ENCODE measurements at regions not wholly inside any gene's neighbourhood (a gene's known extent, or its start where the extent isn't known, plus 50 kb on each side); places are given as distances from the start of the nearest gene placed in this dataset.
A peak's percentile ranks its signal among the peaks of the same experiment; 100 is the strongest.

GRCh38 chr2:22221006-22221405 lies 1097.2 kb downstream of the TDRD15 start:
- CTCF ChIA-PET, result no interaction called here
- no peak for DNase-seq (ENCODE audit: extremely low spot score)
- TF ChIP-seq ARNT (IDR thresholded peaks at IDR 0.05), result no peak
- TF ChIP-seq CTBP1 (IDR thresholded peaks at IDR 0.05; ENCODE audit: borderline replicate concordance), result no peak
- TF ChIP-seq NFRKB (IDR thresholded peaks at IDR 0.05), result no peak
- TF ChIP-seq L3MBTL2 (conservative IDR thresholded peaks at IDR 0.05), result no peak
- TF ChIP-seq SUZ12 (IDR thresholded peaks at IDR 0.05), result no peak
- TF ChIP-seq PKNOX1 (IDR thresholded peaks at IDR 0.05), result no peak
- no peak for TF ChIP-seq FOXK2 (IDR thresholded peaks at IDR 0.05)
- TF ChIP-seq BHLHE40 (IDR thresholded peaks at IDR 0.05; ENCODE audit: borderline replicate concordance), result no peak
- POLR2A ChIA-PET, result no interaction called here

- CTCF ChIA-PET, result no interaction called here
- no peak for DNase-seq (ENCODE audit: extremely low spot score)
- POLR2A ChIA-PET, result no interaction called here
- TF ChIP-seq SP1 (IDR thresholded peaks at IDR 0.05), result no peak
- TF ChIP-seq TARDBP (IDR thresholded peaks at IDR 0.05), result no peak
- no peak for TF ChIP-seq LEF1 (IDR thresholded peaks at IDR 0.05; ENCODE audit: borderline replicate concordance)
- no peak for TF ChIP-seq L3MBTL2 (conservative IDR thresholded peaks at IDR 0.05)
- peak; percentile 72 for TF ChIP-seq ELF4 (IDR thresholded peaks at IDR 0.05)
These were observed 1115.2 kb downstream of the TDRD15 start for GRCh38 chr2:22238967-22239366.

- POLR2A ChIA-PET, result no interaction called here
These were observed 1123.7 kb downstream of the TDRD15 start for GRCh38 chr2:22247466-22247865.

GRCh38 chr2:22248851-22249250 lies 1125.1 kb downstream of the TDRD15 start:
- CTCF ChIA-PET, result no interaction called here
- no peak for DNase-seq (ENCODE audit: extremely low spot score)
- POLR2A ChIA-PET, result no interaction called here
- TF ChIP-seq CTBP1 (IDR thresholded peaks at IDR 0.05; ENCODE audit: borderline replicate concordance), result no peak
- no peak for TF ChIP-seq LEF1 (IDR thresholded peaks at IDR 0.05; ENCODE audit: borderline replicate concordance)
- TF ChIP-seq HDGF (IDR thresholded peaks at IDR 0.05; ENCODE audit: borderline replicate concordance), result no peak
- no peak for TF ChIP-seq NFRKB (IDR thresholded peaks at IDR 0.05)
- TF ChIP-seq ZNF384 (IDR thresholded peaks at IDR 0.05), result no peak
- TF ChIP-seq FOXK2 (IDR thresholded peaks at IDR 0.05), result no peak
- no peak for TF ChIP-seq PKNOX1 (IDR thresholded peaks at IDR 0.05)
- TF ChIP-seq BHLHE40 (IDR thresholded peaks at IDR 0.05; ENCODE audit: borderline replicate concordance), result no peak
- no peak for TF ChIP-seq FOXM1 (IDR thresholded peaks at IDR 0.05; ENCODE audit: borderline replicate concordance)
- no peak for TF ChIP-seq L3MBTL2 (conservative IDR thresholded peaks at IDR 0.05)

More at GRCh38 chr2:22247466-22247865, 1123.7 kb downstream of the TDRD15 start:
- no peak for DNase-seq (ENCODE audit: extremely low spot score)
- CTCF ChIA-PET, result no interaction called here
- no peak for TF ChIP-seq FOXA1 (IDR thresholded peaks at IDR 0.05)
- no peak for TF ChIP-seq ARNT (IDR thresholded peaks at IDR 0.05)
- no peak for TF ChIP-seq L3MBTL2 (conservative IDR thresholded peaks at IDR 0.05)
- no peak for TF ChIP-seq HDGF (IDR thresholded peaks at IDR 0.05; ENCODE audit: borderline replicate concordance)
- no peak for TF ChIP-seq NFRKB (IDR thresholded peaks at IDR 0.05)
- no peak for TF ChIP-seq CTBP1 (IDR thresholded peaks at IDR 0.05; ENCODE audit: borderline replicate concordance)
- no peak for TF ChIP-seq PKNOX1 (IDR thresholded peaks at IDR 0.05)
- no peak for TF ChIP-seq SUZ12 (IDR thresholded peaks at IDR 0.05)
- TF ChIP-seq TARDBP (IDR thresholded peaks at IDR 0.05), result no peak
- TF ChIP-seq FOXK2 (IDR thresholded peaks at IDR 0.05), result no peak
- no peak for TF ChIP-seq LEF1 (IDR thresholded peaks at IDR 0.05; ENCODE audit: borderline replicate concordance)

GRCh38 chr2:22253171-22253570 lies 1129.4 kb downstream of the TDRD15 start:
- CTCF ChIA-PET, result no interaction called here
- DNase-seq (ENCODE audit: extremely low spot score), result no peak
- POLR2A ChIA-PET, result no interaction called here
- TF ChIP-seq NFRKB (IDR thresholded peaks at IDR 0.05) (no peak), FOXA1 (IDR thresholded peaks at IDR 0.05) (no peak), LEF1 (IDR thresholded peaks at IDR 0.05; ENCODE audit: borderline replicate concordance) (no peak), PKNOX1 (IDR thresholded peaks at IDR 0.05) (no peak), ARNT (IDR thresholded peaks at IDR 0.05) (no peak), ELF4 (IDR thresholded peaks at IDR 0.05) (no peak), CTBP1 (IDR thresholded peaks at IDR 0.05; ENCODE audit: borderline replicate concordance) (no peak), BHLHE40 (IDR thresholded peaks at IDR 0.05; ENCODE audit: borderline replicate concordance) (no peak), FOXK2 (IDR thresholded peaks at IDR 0.05) (no peak), SUZ12 (IDR thresholded peaks at IDR 0.05) (no peak), HDGF (IDR thresholded peaks at IDR 0.05; ENCODE audit: borderline replicate concordance) (no peak), ZNF384 (IDR thresholded peaks at IDR 0.05) (no peak)

GRCh38 chr2:22261165-22261564 lies 1123.8 kb upstream of the KLHL29 start:
- TF ChIP-seq ARNT (IDR thresholded peaks at IDR 0.05), result no peak
- TF ChIP-seq SUZ12 (IDR thresholded peaks at IDR 0.05), result no peak
- DNase-seq (ENCODE audit: extremely low spot score), result no peak
- ChIA-PET CTCF (no interaction called here), POLR2A (no interaction called here)

- TF ChIP-seq SUZ12 (IDR thresholded peaks at IDR 0.05), result no peak
- TF ChIP-seq CTBP1 (IDR thresholded peaks at IDR 0.05; ENCODE audit: borderline replicate concordance), result no peak
- DNase-seq (ENCODE audit: extremely low spot score), result no peak
- ChIA-PET POLR2A (no interaction called here), CTCF (no interaction called here)
These were observed 1114.6 kb upstream of the KLHL29 start for GRCh38 chr2:22270341-22270740.
